CD14-positive monocyte (primary cell): ENCODE measurements at regions not wholly inside any gene's neighbourhood (a gene's known extent, or its start where the extent isn't known, plus 50 kb on each side); places are given as distances from the start of the nearest gene placed in this dataset.

Experiments
- DNase-seq, 3 donors: peaks; one replicate each; pipeline ENCODE4 v3.0.0-alpha.2; 2011 to 2022
- H2AFZ ChIP-seq: 2 replicates; pipeline ENCODE4 v1.6.0; 2012; ENCODE audit warnings: mild to moderate bottlenecking, low read depth, low read length, inconsistent platforms; ENCODE audit not compliant: insufficient read depth, poor library complexity, severe bottlenecking
- H3K27ac ChIP-seq, 2 donors: 1 replicate in 1 of 2; 2 replicates in 1 of 2; pipeline ENCODE4 v1.5.1; 2012 to 2013; ENCODE audit warnings: low read length in 2 of 2, control low read depth in 1 of 2, inconsistent platforms in 1 of 2, low read depth in 1 of 2, mild to moderate bottlenecking in 1 of 2
- H3K27me3 ChIP-seq, 2 donors: one replicate each; pipeline versions ENCODE4 v1.6.0 to v1.6.1; 2011 to 2013; ENCODE audit warnings: low read length in 2 of 2; ENCODE audit not compliant: control insufficient read depth in 2 of 2, insufficient read depth in 2 of 2
- H3K36me3 ChIP-seq, 2 donors: replicated peaks in 1 of 2; 1 replicate in 1 of 2; 2 replicates in 1 of 2; pipeline versions ENCODE4 v1.5.1 to v1.6.1; 2012 to 2013; ENCODE audit warnings: low read length in 2 of 2, control low read depth in 1 of 2, inconsistent platforms in 1 of 2, mild to moderate bottlenecking in 1 of 2; ENCODE audit not compliant: insufficient read depth in 2 of 2, control insufficient read depth in 1 of 2
- H3K4me1 ChIP-seq, 2 donors: 1 replicate in 1 of 2; 2 replicates in 1 of 2; pipeline versions ENCODE4 v1.5.1 to v1.6.1; 2012 to 2013; ENCODE audit warnings: low read length in 2 of 2, control low read depth in 1 of 2, inconsistent platforms in 1 of 2, mild to moderate bottlenecking in 1 of 2, moderate library complexity in 1 of 2; ENCODE audit not compliant: insufficient read depth in 2 of 2, control insufficient read depth in 1 of 2
- H3K4me2 ChIP-seq: replicated peaks from 2 replicates; pipeline ENCODE3; 2012; ENCODE audit warnings: low read length, moderate library complexity, mild to moderate bottlenecking; ENCODE audit not compliant: poor library complexity, severe bottlenecking; ENCODE audit errors: extremely low read depth
- H3K4me3 ChIP-seq, 3 experiments: fragments of 200-600 bp in 1 of 3; sonication (generic) in 1 of 3; replicated peaks in 1 of 3; 1 replicate in 2 of 3; 2 replicates in 1 of 3; pipeline ENCODE4 v1.5.1; 2011 to 2013; ENCODE audit warnings: low read length in 3 of 3, mild to moderate bottlenecking in 3 of 3, control low read depth in 2 of 3, low read depth in 2 of 3, inconsistent platforms in 1 of 3, moderate library complexity in 1 of 3
- H3K79me2 ChIP-seq: 2 replicates; pipeline ENCODE4 v1.6.0; 2012; ENCODE audit warnings: mild to moderate bottlenecking, control low read depth, inconsistent platforms, low read length, moderate library complexity; ENCODE audit not compliant: insufficient read depth
- H3K9ac ChIP-seq: 2 replicates; pipeline ENCODE4 v1.6.0; 2017; ENCODE audit warnings: low read length, mild to moderate bottlenecking; ENCODE audit not compliant: insufficient read depth, poor library complexity, severe bottlenecking
- H3K9me3 ChIP-seq, 2 donors: replicated peaks in 1 of 2; 1 replicate in 1 of 2; 2 replicates in 1 of 2; pipeline versions ENCODE4 v1.5.1 to v1.6.1; 2012 to 2013; ENCODE audit warnings: low read length in 2 of 2, control low read depth in 1 of 2; ENCODE audit not compliant: control insufficient read depth in 1 of 2, insufficient read depth in 1 of 2
- H4K20me1 ChIP-seq: 2 replicates; pipeline ENCODE4 v1.6.0; 2012; ENCODE audit warnings: mild to moderate bottlenecking, low read length, control low read depth, moderate library complexity; ENCODE audit not compliant: insufficient read depth
- H3K27ac Mint-ChIP-seq, 7 donors: one replicate each; pipeline ENCODE4 v1.8.0; 2020; ENCODE audit warnings: mild to moderate bottlenecking in 7 of 7, mixed read lengths in 7 of 7, moderate library complexity in 6 of 7, inconsistent platforms in 2 of 7
- H3K27me3 Mint-ChIP-seq, 3 donors: one replicate each; pipeline ENCODE4 v1.8.0; 2021 to 2022; ENCODE audit warnings: low read depth in 3 of 3, mild to moderate bottlenecking in 3 of 3, mixed read lengths in 3 of 3, moderate library complexity in 3 of 3, inconsistent platforms in 1 of 3
- H3K36me3 Mint-ChIP-seq, 2 donors: one replicate each; pipeline ENCODE4 v1.8.0; 2020; ENCODE audit warnings: mixed read lengths in 2 of 2, inconsistent platforms in 1 of 2, mild to moderate bottlenecking in 1 of 2
- H3K4me1 Mint-ChIP-seq: one replicate; pipeline ENCODE4 v1.8.0; 2020; ENCODE audit warnings: mild to moderate bottlenecking, mixed read lengths
- H3K4me3 Mint-ChIP-seq, 2 donors: one replicate each; pipeline ENCODE4 v1.8.0; 2020; ENCODE audit warnings: mild to moderate bottlenecking in 2 of 2, mixed read lengths in 2 of 2, moderate library complexity in 1 of 2
- H3K9me3 Mint-ChIP-seq, 7 donors: one replicate each; pipeline ENCODE4 v1.8.0; 2020 to 2022; ENCODE audit warnings: mixed read lengths in 7 of 7, mild to moderate bottlenecking in 6 of 7, moderate library complexity in 6 of 7, inconsistent platforms in 2 of 7
- CTCF ChIP-seq: fragments of 200-600 bp; IDR thresholded peaks from one replicate; pipeline ENCODE4 v1.8.0; 2022; ENCODE audit warnings: antibody characterized with exemption, mild to moderate bottlenecking
- WGBS: methylation state at CpG from one replicate; pipeline ENCODE4 v1.1.5; 2013; ENCODE audit warnings: missing lambda C conversion rate; ENCODE audit not compliant: insufficient coverage; 5-methylcytosine and 5-hydroxymethylcytosine counted together
- intact Hi-C, 2 donors: fragments of 100-400 bp; cut with micrococcal nuclease; formaldehyde crosslinking; loops; one replicate each; pipeline versions ENCODE4 v1.15.0 to v1.15.1; 2023

GRCh38 chr15:46151786-46152185 is 517.0 kb downstream of the SQOR start:
- WGBS: no CpG with 5 or more reads among the region's 1 CpG
- no peaks in the 10 kb centered on the region for H3K4me1 Mint-ChIP-seq
- Histone ChIP-seq H3K27ac (no peak overlapping the region), H3K4me3 (no peak overlapping the region), H3K9me3 (peaks cover 9 to 15% of the 10 kb centered on the region in 2 donors), H4K20me1 (no peaks in the 10 kb centered on the region), H3K4me1 (no peaks in the 10 kb centered on the region), H3K79me2 (no peaks in the 10 kb centered on the region), H3K27me3 (no peaks in the 10 kb centered on the region), H2AFZ (no peak overlapping the region), H3K9ac (no peak overlapping the region), H3K36me3 (no peaks in the 10 kb centered on the region), H3K4me2 (no peak overlapping the region)
- no peak for DNase-seq
- peaks cover 0 to 1% (median 0%) of the 10 kb centered on the region in 3 donors for H3K27me3 Mint-ChIP-seq
- no peak overlapping the region for H3K27ac Mint-ChIP-seq
- peaks cover 2 to 19% (median 5%) of the 10 kb centered on the region in 7 donors for H3K9me3 Mint-ChIP-seq
- intact Hi-C loops: no loop called here
- no peak for TF ChIP-seq CTCF
- H3K36me3 Mint-ChIP-seq: no peaks in the 10 kb centered on the region
- H3K4me3 Mint-ChIP-seq: no peak overlapping the region

- no CpG with 5 or more reads among the region's 1 CpG for WGBS
- Mint-ChIP-seq H3K27ac (no peak overlapping the region), H3K27me3 (no peaks in the 10 kb centered on the region), H3K36me3 (no peaks in the 10 kb centered on the region), H3K9me3 (peaks cover 3 to 15% (median 10%) of the 10 kb centered on the region in 7 donors), H3K4me1 (no peaks in the 10 kb centered on the region), H3K4me3 (no peak overlapping the region)
- DNase-seq: no peak
- Histone ChIP-seq H3K9me3 (peaks cover 11 to 33% of the 10 kb centered on the region in 2 donors), H4K20me1 (no peaks in the 10 kb centered on the region), H3K4me2 (no peak overlapping the region), H3K27me3 (no peaks in the 10 kb centered on the region), H3K4me3 (no peak overlapping the region), H3K79me2 (no peaks in the 10 kb centered on the region), H3K27ac (no peak overlapping the region), H3K36me3 (no peaks in the 10 kb centered on the region), H3K9ac (no peak overlapping the region), H2AFZ (no peak overlapping the region), H3K4me1 (no peaks in the 10 kb centered on the region)
- intact Hi-C loops: no loop called here
- no peak for TF ChIP-seq CTCF
Observed at GRCh38 chr15:46166750-46167149, 531.9 kb downstream of the SQOR start.
